GM12872 (cell line): ENCODE measurements at regions not wholly inside any gene's neighbourhood (a gene's known extent, or its start where the extent isn't known, plus 50 kb on each side); places are given as distances from the start of the nearest gene placed in this dataset.

Experiments
- TF ChIP-seq, protein P1 (sequence below): IDR thresholded peaks from 3 replicates; pipeline ENCODE4 v1.5.1; 2011; ENCODE audit warnings: low read depth, mild to moderate bottlenecking, low read length, moderate library complexity; ENCODE audit not compliant: insufficient read depth

DNA sequence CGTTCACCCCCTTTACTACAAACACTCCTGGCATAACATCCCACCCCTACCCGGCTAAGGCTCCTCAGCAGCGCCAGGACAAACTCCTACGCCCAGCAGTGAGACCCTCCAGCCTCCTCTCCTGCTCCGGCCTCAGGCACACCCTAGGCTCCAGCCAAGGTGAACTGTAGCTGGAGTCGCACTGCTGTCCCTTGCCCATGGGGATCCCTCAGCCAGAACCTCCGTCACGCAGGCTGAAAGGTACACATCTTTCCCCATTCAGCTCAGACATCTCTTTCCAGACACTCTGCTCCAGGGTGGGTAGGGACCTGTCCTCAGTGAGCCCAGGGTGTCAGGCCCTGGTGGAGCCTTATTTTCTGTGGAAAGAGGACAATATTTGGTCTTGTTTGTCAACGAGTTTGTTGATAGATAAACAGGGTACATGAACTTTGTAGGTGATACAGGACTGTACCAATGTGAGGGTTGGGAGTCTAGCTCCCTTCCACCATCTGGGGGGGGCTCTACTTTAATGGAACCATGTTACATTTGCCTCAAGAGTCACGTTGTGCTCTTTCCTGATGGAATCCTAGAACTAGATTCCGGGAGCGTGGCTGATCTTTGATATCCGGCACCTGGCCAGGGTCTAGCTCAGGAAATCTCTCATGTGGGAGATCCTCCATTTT, 56.5 kb upstream of the SSBP3 start:
- TF ChIP-seq, protein P1, sequence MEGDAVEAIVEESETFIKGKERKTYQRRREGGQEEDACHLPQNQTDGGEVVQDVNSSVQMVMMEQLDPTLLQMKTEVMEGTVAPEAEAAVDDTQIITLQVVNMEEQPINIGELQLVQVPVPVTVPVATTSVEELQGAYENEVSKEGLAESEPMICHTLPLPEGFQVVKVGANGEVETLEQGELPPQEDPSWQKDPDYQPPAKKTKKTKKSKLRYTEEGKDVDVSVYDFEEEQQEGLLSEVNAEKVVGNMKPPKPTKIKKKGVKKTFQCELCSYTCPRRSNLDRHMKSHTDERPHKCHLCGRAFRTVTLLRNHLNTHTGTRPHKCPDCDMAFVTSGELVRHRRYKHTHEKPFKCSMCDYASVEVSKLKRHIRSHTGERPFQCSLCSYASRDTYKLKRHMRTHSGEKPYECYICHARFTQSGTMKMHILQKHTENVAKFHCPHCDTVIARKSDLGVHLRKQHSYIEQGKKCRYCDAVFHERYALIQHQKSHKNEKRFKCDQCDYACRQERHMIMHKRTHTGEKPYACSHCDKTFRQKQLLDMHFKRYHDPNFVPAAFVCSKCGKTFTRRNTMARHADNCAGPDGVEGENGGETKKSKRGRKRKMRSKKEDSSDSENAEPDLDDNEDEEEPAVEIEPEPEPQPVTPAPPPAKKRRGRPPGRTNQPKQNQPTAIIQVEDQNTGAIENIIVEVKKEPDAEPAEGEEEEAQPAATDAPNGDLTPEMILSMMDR: no peak

DNA sequence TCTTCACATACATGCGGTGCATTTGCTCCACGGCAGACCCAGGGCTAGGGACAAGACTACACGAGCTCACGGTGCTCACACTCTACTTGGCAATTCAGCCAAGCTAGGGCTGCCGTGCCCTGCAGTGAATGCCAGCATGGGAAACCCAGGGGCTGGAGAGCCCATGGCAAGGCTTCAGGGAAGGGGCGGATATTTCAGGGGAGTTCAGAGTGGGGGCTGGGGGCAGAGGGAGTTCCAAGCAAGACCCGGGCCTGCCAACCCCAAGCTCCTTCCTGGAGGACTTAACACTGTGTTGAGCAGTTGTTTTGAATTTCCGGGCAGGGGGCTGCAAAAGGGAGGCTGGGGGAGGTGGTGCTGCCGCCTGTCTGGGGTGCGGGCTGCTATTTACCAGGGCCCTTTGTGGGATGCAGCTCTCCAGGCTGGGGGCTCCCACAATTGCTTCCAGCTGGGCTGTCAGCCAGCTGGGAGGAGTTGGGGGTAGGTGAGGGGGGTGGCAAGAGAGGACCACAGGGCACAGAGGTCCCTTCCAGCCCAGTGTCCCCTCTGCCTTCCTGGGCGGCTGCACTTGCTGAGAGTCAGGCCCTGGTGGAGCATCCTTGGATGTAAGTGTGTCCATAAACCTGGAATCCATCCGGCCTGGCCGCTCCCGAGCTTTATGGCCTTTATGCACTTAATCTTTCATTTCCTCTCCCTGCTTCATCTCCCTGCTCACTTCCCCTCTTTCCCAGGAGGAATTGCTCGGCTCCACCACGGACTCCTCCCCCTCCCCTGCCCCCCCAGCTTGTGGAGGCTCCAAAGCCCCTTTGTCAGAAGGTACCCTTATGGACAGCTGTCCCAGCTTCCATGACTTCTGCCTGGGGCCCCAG, 55.8 kb upstream of the SSBP3 start:
- TF ChIP-seq, protein P1: no peak

DNA sequence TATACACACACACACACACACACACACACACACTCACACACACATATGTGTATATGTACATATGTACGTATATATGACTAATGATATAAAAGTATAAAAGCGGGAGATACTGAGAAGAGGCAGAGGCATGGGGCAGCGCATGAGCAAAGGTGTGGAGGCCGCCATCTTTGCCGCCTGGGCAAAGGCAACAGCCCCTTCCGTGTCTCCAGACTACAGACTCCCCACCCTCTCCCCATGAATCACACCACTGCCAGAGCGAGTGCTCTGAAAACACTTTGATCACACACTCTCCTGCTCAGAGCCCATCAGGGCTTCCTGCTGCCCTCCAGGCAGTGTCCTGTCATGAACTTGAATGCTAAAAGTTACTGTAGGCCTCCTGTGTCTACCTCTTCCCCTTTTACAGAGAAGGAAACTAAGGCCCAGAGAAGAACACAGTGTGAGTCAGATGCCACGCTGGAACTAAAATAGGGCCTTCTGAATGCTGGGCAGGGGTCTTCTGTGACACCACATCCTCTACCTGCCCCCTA, 54.7 kb upstream of the SSBP3 start:
- TF ChIP-seq, protein P1: no peak

DNA sequence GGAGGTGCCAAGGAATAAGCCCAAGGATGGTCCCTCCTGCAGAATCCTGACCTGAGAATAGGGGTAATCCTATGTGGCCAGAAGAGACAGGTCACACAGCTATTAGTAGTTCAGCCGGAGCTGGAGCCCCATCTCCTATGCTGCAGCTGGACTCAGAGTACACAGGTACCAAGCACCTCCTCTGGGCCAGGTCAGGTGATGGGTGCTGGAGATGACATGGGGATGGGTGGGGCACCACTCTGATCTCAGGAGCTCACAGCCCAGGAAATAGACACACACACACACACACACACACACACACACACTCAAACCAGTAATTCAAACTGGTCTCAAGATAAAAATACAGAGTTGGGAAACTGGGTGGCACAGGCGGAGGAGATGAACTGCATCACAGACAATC, 54.2 kb upstream of the SSBP3 start:
- TF ChIP-seq, protein P1: no peak

DNA sequence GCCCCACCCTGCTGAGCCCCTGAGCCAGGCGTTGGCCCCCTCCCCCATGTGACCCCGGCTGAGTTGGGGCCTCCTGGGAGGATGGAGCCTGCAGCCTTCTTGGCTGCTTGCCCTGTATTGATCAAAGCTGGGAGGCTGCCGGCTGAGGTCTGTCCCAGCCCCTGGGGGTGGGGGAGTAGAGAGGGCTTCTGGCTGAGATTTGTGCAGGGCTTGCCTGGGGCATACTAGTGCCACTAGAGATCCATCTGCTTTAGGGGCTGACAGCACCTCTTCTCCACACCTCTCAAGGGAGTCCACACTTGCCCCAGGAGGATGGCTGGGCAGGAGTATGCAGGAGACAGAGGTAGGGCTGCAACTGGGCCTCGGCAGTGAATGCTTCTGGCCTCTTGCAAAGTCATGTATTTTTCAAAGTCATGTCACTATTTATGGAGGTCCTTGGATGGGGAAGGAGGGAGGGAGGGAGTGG, 53.6 kb upstream of the SSBP3 start:
- TF ChIP-seq, protein P1: no peak

DNA sequence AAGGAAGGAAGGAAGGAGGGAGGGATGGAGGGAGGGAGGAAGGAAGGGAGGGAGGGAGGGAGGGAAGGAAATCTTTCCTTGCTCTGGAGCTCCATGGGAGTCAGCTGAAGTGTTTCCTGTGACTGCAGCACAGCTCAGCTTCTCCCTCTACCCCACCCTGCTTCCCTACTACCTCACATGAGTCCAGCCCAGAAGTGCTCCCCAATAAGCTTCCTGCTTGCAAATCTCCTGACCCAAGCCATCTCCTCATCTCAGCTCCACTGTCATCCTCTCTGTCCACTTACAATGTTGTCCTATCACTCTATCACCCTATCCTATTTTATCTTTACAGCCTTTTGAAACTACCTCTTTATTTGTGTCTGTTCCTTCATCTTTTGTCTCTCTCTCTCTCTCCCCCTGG, 52.9 kb upstream of the SSBP3 start:
- TF ChIP-seq, protein P1: no peak

DNA sequence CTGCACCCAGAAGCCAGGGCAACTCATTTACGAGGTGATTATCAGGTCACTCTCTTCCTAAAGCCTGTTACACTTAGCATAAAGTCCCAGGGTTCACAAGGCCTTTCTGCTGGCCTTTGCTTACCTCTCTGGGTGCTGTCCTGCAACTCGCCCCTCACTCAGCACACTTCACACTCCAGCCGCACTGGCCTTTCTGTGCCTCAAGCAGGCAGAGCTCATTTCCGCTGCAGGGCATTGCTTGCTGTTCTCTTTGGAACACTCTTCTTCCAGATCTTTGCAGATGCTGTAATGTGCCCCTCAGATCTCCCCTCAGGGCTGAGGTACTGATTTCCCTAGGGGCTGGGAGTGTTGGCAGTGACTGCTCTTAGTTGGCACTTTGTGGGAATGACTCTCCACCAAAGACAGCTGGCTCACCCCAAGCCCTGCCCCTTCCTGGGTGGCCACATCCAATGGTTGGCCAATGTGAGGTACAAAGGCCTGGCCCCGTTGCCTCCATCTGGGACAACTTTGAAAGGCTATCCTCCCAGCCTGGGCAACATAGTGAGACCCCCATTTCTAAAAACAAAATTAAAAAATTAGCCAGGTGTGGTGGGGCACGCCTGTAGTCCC, 50.8 kb upstream of the SSBP3 start:
- TF ChIP-seq, protein P1: no peak
